ENCODE measurements at regions not wholly inside any gene's neighbourhood (a gene's known extent, or its start where the extent isn't known, plus 50 kb on each side); places are given as distances from the start of the nearest gene placed in this dataset.

DNA sequence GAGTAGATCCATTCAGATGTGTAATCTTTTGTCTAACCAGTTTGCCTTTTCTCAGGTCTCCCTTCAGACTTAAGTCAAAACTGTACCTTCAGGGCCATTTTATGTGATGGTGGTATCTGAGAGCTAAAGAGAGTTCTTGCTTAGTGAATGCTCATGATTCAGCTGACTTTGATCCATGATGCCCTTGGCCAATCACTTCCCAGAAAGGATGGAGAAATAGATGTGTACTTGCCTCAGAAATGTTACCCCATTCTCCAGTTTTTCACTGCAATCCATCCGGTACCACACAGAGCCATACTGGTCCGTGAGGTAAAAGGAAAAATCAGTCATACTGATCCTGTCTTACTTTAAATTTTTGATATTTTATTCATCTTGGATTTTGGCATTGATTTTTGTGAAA, 234.8 kb upstream of the PIK3C3 start:
- CTCF ChIA-PET, result no interaction called here
- H3K9me2 ChIP-seq (replicated peaks; ENCODE audit: low read length), result no peaks in the 10 kb centered on the region
- DNase-seq (no peak), ATAC-seq (no peak)
- no peak overlapping the region for H3K4me3 ChIP-seq (ENCODE audit: low read length)
- POLR2A ChIA-PET (ENCODE audit: unreplicated experiment), result no interaction called here
- TF ChIP-seq, protein P1, sequence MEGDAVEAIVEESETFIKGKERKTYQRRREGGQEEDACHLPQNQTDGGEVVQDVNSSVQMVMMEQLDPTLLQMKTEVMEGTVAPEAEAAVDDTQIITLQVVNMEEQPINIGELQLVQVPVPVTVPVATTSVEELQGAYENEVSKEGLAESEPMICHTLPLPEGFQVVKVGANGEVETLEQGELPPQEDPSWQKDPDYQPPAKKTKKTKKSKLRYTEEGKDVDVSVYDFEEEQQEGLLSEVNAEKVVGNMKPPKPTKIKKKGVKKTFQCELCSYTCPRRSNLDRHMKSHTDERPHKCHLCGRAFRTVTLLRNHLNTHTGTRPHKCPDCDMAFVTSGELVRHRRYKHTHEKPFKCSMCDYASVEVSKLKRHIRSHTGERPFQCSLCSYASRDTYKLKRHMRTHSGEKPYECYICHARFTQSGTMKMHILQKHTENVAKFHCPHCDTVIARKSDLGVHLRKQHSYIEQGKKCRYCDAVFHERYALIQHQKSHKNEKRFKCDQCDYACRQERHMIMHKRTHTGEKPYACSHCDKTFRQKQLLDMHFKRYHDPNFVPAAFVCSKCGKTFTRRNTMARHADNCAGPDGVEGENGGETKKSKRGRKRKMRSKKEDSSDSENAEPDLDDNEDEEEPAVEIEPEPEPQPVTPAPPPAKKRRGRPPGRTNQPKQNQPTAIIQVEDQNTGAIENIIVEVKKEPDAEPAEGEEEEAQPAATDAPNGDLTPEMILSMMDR (conservative IDR thresholded peaks at IDR 0.05; ENCODE audit: low read depth, low read length), result no peak
- TF ChIP-seq EZH2 (IDR thresholded peaks at IDR 0.05; ENCODE audit: low read length, unreplicated experiment) (no peak), EZH2phosphoT487 (IDR thresholded peaks at IDR 0.05; ENCODE audit: borderline replicate concordance, low read length) (no peak)
- no peak overlapping the region for H2AFZ ChIP-seq (ENCODE audit: low read length)
- intact Hi-C loops (cut with micrococcal nuclease), result no loop called here
- no peaks in the 10 kb centered on the region for H3F3A ChIP-seq (ENCODE audit: low read length, unreplicated experiment)
- no peak overlapping the region for H3K9ac ChIP-seq (ENCODE audit: low read length)
- no peak overlapping the region for H3K27ac ChIP-seq (ENCODE audit: low read length)
- no peaks in the 10 kb centered on the region for H3K4me1 ChIP-seq (ENCODE audit: insufficient read depth, low read length)
- H3K27me3 ChIP-seq (ENCODE audit: low read length), result no peaks in the 10 kb centered on the region
- H3K4me2 ChIP-seq (ENCODE audit: low read length), result no peak overlapping the region
- no peaks in the 10 kb centered on the region for H4K20me1 ChIP-seq (ENCODE audit: low read length)
- no peaks in the 10 kb centered on the region for H3K79me2 ChIP-seq (ENCODE audit: low read length)
- no peaks in the 10 kb centered on the region for H3K9me3 ChIP-seq (ENCODE audit: low read length)
- no TSS peak for BruUV-seq (replicated peaks)
- H3K36me3 ChIP-seq (ENCODE audit: low read depth, low read length), result no peaks in the 10 kb centered on the region

DNA sequence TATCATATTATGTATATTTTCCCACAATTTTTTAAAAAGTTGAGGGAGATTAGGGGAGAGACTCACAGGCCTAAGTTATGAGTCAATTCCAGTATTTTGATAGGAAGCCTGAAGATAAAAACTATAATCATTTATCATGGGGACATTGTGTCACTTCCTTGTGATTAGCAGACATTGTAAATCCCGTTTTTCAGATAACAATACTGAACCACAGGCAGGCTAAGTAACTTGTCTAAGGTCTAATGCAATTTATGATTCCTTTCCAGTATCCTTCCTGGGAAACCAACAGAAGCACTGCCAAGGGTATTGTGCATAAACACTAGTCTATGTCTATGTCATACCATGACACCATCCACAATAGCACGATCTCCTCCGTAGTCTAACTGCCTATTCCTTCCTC, 235.2 kb upstream of the PIK3C3 start:
- ChIA-PET POLR2A (ENCODE audit: unreplicated experiment) (no interaction called here), CTCF (no interaction called here)
- Histone ChIP-seq H3K4me1 (ENCODE audit: insufficient read depth, low read length) (no peaks in the 10 kb centered on the region), H3K36me3 (ENCODE audit: low read depth, low read length) (no peaks in the 10 kb centered on the region), H3K79me2 (ENCODE audit: low read length) (no peaks in the 10 kb centered on the region), H4K20me1 (ENCODE audit: low read length) (no peaks in the 10 kb centered on the region), H2AFZ (ENCODE audit: low read length) (no peak overlapping the region), H3K27ac (ENCODE audit: low read length) (no peak overlapping the region), H3K9ac (ENCODE audit: low read length) (no peak overlapping the region), H3K9me2 (replicated peaks; ENCODE audit: low read length) (no peaks in the 10 kb centered on the region), H3K9me3 (ENCODE audit: low read length) (no peaks in the 10 kb centered on the region), H3F3A (ENCODE audit: low read length, unreplicated experiment) (no peaks in the 10 kb centered on the region), H3K4me3 (ENCODE audit: low read length) (no peak overlapping the region), H3K4me2 (ENCODE audit: low read length) (no peak overlapping the region), H3K27me3 (ENCODE audit: low read length) (no peaks in the 10 kb centered on the region)
- TF ChIP-seq EZH2 (IDR thresholded peaks at IDR 0.05; ENCODE audit: low read length, unreplicated experiment) (no peak), EZH2phosphoT487 (IDR thresholded peaks at IDR 0.05; ENCODE audit: borderline replicate concordance, low read length) (no peak)
- TF ChIP-seq, protein P1 (conservative IDR thresholded peaks at IDR 0.05; ENCODE audit: low read depth, low read length), result no peak
- ATAC-seq (no peak), DNase-seq (no peak)
- intact Hi-C loops (cut with micrococcal nuclease), result no loop called here
- no TSS peak for BruUV-seq (replicated peaks)

DNA sequence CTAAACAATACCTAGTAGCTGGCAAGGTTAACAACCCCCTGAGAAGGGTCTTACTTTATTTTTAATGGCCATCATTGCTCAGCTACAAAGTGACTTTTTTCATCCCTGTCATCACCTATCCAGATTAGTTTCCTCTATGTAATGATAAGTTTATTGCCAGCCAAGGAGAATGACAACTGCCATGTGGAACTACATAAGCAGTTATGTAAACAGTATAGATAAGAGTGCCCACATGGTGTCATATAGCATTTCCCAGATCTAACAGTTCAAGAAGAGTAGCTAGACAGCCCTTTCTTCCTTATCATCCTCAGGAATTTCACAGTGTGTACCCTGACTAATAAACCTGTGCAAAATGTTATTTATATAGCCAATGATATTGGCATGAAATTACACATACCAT, 240.2 kb upstream of the PIK3C3 start:
- Histone ChIP-seq H3K9me3 (ENCODE audit: low read length) (no peaks in the 10 kb centered on the region), H3K9ac (ENCODE audit: low read length) (no peak overlapping the region), H3K27ac (ENCODE audit: low read length) (no peak overlapping the region), H4K20me1 (ENCODE audit: low read length) (no peaks in the 10 kb centered on the region), H3K79me2 (ENCODE audit: low read length) (no peaks in the 10 kb centered on the region), H3K36me3 (ENCODE audit: low read depth, low read length) (no peaks in the 10 kb centered on the region), H3K4me3 (ENCODE audit: low read length) (no peak overlapping the region), H3K4me2 (ENCODE audit: low read length) (no peak overlapping the region), H3K4me1 (ENCODE audit: insufficient read depth, low read length) (no peaks in the 10 kb centered on the region), H3K27me3 (ENCODE audit: low read length) (no peaks in the 10 kb centered on the region), H3F3A (ENCODE audit: low read length, unreplicated experiment) (no peaks in the 10 kb centered on the region), H3K9me2 (replicated peaks; ENCODE audit: low read length) (no peaks in the 10 kb centered on the region), H2AFZ (ENCODE audit: low read length) (no peak overlapping the region)
- intact Hi-C loops (cut with micrococcal nuclease), result no loop called here
- ChIA-PET CTCF (no interaction called here), POLR2A (ENCODE audit: unreplicated experiment) (no interaction called here)
- DNase-seq (no peak), ATAC-seq (no peak)
- BruUV-seq (replicated peaks), result no TSS peak
- TF ChIP-seq, protein P1 (conservative IDR thresholded peaks at IDR 0.05; ENCODE audit: low read depth, low read length), result no peak
- TF ChIP-seq EZH2phosphoT487 (IDR thresholded peaks at IDR 0.05; ENCODE audit: borderline replicate concordance, low read length) (no peak), EZH2 (IDR thresholded peaks at IDR 0.05; ENCODE audit: low read length, unreplicated experiment) (no peak)
